Gastrocnemius medialis (tissue), 4 donors: ENCODE measurements at regions not wholly inside any gene's neighbourhood (a gene's known extent, or its start where the extent isn't known, plus 50 kb on each side); places are given as distances from the start of the nearest gene placed in this dataset.

ENCODE experiments used
- ATAC-seq, 2 donors: fragments of 150-250 bp; one replicate each; pipeline ENCODE4 v1.9.1; 2016
- DNase-seq, 2 donors: peaks; one replicate each; pipeline ENCODE4 v3.0.0-alpha.2; 2019
- H3K27ac ChIP-seq, 4 donors: fragments of 200-600 bp; sonication (generic); 1 replicate in 1 of 4; 2 replicates in 3 of 4; pipeline ENCODE4 v1.5.1; 2016 to 2018; ENCODE audit warnings: mild to moderate bottlenecking in 2 of 4, moderate library complexity in 1 of 4
- H3K27me3 ChIP-seq, 3 donors: fragments of 200-600 bp; sonication (generic) in 2 of 3; 1 replicate in 1 of 3; 2 replicates in 2 of 3; pipeline versions ENCODE4 v1.5.1 to v1.6.0; 2016 to 2019; ENCODE audit warnings: mild to moderate bottlenecking in 1 of 3, moderate library complexity in 1 of 3
- H3K36me3 ChIP-seq, 2 donors: fragments of 200-600 bp; sonication (generic) in 1 of 2; one replicate each; pipeline ENCODE4 v1.5.1; 2017 to 2018
- H3K4me1 ChIP-seq, 2 donors: fragments of 200-600 bp; sonication (generic) in 1 of 2; one replicate each; pipeline ENCODE4 v1.5.1; 2016 to 2017; ENCODE audit warnings: mild to moderate bottlenecking in 2 of 2
- H3K4me3 ChIP-seq, 4 donors: fragments of 200-600 bp; sonication (generic) in 3 of 4; 1 replicate in 1 of 4; 2 replicates in 3 of 4; pipeline ENCODE4 v1.5.1; 2016 to 2019; ENCODE audit warnings: mild to moderate bottlenecking in 2 of 4
- H3K9me3 ChIP-seq, 3 donors: fragments of 200-600 bp; sonication (generic) in 2 of 3; 1 replicate in 1 of 3; 2 replicates in 2 of 3; pipeline ENCODE4 v1.5.1; 2016 to 2019
- POLR2A ChIP-seq, 2 donors: fragments of 450-650 bp; IDR thresholded peaks; one replicate each; pipeline ENCODE4 v1.6.1; 2017; ENCODE audit warnings: antibody characterized with exemption in 2 of 2, mild to moderate bottlenecking in 2 of 2, moderate library complexity in 2 of 2
- in situ Hi-C, 4 donors: fragments of 200-750 bp; cut with MboI; loops; one replicate each; pipeline versions ENCODE4 v1.15.0 to v1.8.0; 2017; ENCODE audit warnings: low sequenced_read_pairs in 4 of 4
- intact Hi-C: fragments of 100-400 bp; cut with DNase I; formaldehyde crosslinking; loops from one replicate; pipeline ENCODE4 v1.15.1; 2023; ENCODE audit warnings: low total_unique reads
- TF ChIP-seq, protein P1 (sequence below), 5 experiments: fragments of 450-650 bp in 3 of 5; fragments of 200-600 bp in 2 of 5; sonication (generic) in 2 of 5; IDR thresholded peaks in 4 of 5; conservative IDR thresholded peaks in 1 of 5; 1 replicate in 4 of 5; 2 replicates in 1 of 5; pipeline ENCODE4 v1.5.1; 2016 to 2019; ENCODE audit warnings: antibody characterized with exemption in 5 of 5, mild to moderate bottlenecking in 3 of 5, moderate library complexity in 3 of 5

DNA sequence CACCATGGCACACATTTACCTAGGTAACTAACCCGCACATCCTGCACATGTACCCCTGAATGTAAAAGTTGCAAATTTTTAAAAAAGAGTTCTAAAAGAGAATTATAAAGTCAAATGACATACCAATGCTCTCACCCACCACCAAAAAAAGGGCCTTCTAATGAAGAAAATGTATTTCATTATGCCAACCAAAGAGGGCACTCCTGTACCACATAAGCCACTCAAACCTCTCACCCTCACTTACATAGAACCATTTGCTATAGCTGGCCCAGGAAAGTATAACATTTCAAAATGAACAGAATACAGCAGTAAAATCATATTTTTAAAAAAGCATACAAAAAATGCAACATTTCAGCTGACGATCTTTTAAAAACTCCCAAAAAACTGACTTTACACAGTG is 241.5 kb upstream of the PKDCC start:
- in situ Hi-C loops (no loop called here), intact Hi-C loops (no loop called here)
- DNase-seq: no peak
- no peaks in the 10 kb centered on the region for H3K4me1 ChIP-seq
- no peak for ATAC-seq
- no peaks in the 10 kb centered on the region for H3K9me3 ChIP-seq
- H3K27ac ChIP-seq: no peak overlapping the region
- no peaks in the 10 kb centered on the region for H3K36me3 ChIP-seq
- TF ChIP-seq, protein P1, sequence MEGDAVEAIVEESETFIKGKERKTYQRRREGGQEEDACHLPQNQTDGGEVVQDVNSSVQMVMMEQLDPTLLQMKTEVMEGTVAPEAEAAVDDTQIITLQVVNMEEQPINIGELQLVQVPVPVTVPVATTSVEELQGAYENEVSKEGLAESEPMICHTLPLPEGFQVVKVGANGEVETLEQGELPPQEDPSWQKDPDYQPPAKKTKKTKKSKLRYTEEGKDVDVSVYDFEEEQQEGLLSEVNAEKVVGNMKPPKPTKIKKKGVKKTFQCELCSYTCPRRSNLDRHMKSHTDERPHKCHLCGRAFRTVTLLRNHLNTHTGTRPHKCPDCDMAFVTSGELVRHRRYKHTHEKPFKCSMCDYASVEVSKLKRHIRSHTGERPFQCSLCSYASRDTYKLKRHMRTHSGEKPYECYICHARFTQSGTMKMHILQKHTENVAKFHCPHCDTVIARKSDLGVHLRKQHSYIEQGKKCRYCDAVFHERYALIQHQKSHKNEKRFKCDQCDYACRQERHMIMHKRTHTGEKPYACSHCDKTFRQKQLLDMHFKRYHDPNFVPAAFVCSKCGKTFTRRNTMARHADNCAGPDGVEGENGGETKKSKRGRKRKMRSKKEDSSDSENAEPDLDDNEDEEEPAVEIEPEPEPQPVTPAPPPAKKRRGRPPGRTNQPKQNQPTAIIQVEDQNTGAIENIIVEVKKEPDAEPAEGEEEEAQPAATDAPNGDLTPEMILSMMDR (IDR thresholded peaks at IDR 0.05 in 4 of 5, conservative IDR thresholded peaks at IDR 0.05 in 1 of 5): no peak
- TF ChIP-seq POLR2A (IDR thresholded peaks at IDR 0.05): no peak
- H3K4me3 ChIP-seq: no peak overlapping the region
- H3K27me3 ChIP-seq: no peaks in the 10 kb centered on the region

DNA sequence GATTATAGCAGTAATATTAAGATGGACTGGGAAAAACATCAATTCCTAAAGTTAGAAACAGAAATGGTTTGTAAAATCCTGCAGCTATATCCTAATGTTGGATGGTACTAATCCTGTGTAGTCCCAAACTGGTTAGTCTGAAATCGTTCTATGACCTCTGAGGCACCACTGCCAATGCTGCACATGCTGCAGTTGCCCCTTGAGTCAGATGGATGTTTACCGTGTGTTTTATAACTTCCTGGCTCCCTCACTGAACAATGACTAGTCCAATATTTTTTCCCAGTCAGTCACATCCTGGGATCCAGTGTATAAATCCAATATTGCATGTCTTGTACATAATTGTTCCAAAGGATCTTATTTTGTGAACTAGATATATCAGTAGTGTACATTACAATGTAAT is 226.7 kb upstream of the PKDCC start:
- intact Hi-C loops (no loop called here), in situ Hi-C loops (no loop called here)
- no peak overlapping the region for H3K27ac ChIP-seq
- ATAC-seq: no peak
- TF ChIP-seq, protein P1 (IDR thresholded peaks at IDR 0.05 in 4 of 5, conservative IDR thresholded peaks at IDR 0.05 in 1 of 5): no peak
- DNase-seq: no peak
- no peaks in the 10 kb centered on the region for H3K36me3 ChIP-seq
- no peaks in the 10 kb centered on the region for H3K9me3 ChIP-seq
- H3K27me3 ChIP-seq: no peaks in the 10 kb centered on the region
- no peak overlapping the region for H3K4me3 ChIP-seq
- H3K4me1 ChIP-seq: no peaks in the 10 kb centered on the region

DNA sequence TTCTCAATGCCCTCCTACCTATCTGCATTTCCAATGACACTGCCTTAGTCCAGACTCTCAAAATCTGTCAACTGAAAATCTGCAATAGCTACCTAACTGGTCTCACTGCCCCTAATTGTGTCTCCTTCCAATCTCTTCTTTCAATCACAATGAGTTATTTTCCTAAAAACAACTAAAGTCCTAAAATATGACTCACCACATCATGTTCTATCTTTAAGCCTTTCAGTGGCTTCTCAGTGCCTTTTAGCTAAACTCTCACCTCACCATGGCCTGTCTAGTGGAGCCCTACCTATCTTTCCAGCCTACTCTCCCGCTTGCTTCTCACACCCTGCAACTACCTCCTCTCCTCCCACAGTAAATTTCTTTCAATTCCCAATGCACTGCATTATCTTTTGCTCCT is 220.9 kb upstream of the PKDCC start:
- Histone ChIP-seq H3K4me1 (no peaks in the 10 kb centered on the region), H3K4me3 (no peak overlapping the region), H3K27ac (no peak overlapping the region), H3K27me3 (no peaks in the 10 kb centered on the region), H3K9me3 (no peaks in the 10 kb centered on the region), H3K36me3 (no peaks in the 10 kb centered on the region)
- in situ Hi-C loops (no loop called here), intact Hi-C loops (no loop called here)
- TF ChIP-seq POLR2A (IDR thresholded peaks at IDR 0.05): no peak
- TF ChIP-seq, protein P1 (IDR thresholded peaks at IDR 0.05 in 4 of 5, conservative IDR thresholded peaks at IDR 0.05 in 1 of 5): no peak
- DNase-seq: no peak
- ATAC-seq: no peak

DNA sequence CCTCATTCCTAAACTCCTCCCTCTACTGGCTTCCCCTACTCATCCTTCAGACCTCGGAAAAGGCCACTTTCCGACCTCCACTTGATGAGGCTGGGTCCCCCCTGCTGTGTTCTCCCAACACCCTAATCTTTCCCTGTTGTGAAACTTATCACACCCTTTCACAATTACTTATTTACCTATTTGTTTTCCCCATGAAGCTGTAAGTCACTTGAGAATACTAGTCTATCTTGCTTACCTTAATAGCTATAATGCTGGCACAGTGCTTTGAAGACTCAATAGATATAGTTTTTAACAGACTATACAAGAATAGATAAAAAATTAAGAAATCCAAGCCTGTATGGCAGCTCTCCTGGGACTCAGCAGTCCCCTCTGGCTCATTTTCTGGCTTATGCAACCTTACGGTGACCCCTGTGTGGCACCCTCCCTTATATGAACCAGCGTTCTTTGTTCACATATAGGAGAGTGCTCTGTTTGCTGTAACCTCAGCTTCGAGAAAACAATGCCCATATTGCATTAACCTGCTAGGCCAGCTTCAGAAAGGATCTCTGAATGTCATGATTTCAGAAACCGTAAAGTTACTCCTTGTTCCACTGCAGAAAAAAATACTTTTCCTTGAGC is 220.4 kb upstream of the PKDCC start:
- TF ChIP-seq, protein P1 (IDR thresholded peaks at IDR 0.05 in 4 of 5, conservative IDR thresholded peaks at IDR 0.05 in 1 of 5): no peak
- TF ChIP-seq POLR2A (IDR thresholded peaks at IDR 0.05): no peak
- Histone ChIP-seq H3K36me3 (no peaks in the 10 kb centered on the region), H3K4me1 (no peaks in the 10 kb centered on the region), H3K27me3 (no peaks in the 10 kb centered on the region), H3K9me3 (no peaks in the 10 kb centered on the region), H3K4me3 (no peak overlapping the region), H3K27ac (no peak overlapping the region)
- in situ Hi-C loops: no loop called here
- DNase-seq (no peak), ATAC-seq (no peak)
- intact Hi-C loops: no loop called here

DNA sequence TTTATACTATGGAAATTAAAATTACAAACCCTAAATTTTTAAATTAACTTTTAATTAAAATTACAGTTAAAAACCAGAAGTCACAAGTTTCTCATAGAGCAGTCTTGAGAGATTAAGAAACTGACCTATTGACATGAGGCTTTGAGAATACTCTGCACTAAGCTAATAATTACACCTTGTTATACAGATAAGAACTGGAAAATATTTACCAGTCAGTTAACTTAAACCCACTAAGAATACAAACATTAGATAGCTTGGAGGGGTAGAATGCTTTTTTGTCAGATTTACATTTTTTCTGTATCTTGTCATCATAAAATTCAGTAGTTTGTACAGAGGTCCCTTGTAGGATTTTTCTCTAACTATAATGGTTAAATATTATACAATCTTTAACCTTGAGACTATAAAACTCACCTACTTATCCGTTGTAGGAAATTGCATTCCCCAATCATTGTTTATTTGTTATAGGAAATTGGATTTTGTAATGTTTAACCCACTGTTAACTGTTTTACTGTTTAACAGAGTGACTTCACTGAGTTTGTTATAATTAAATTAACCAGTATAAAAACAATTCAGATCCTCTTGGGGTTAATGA is 219.7 kb upstream of the PKDCC start:
- no peak for ATAC-seq
- no peaks in the 10 kb centered on the region for H3K27me3 ChIP-seq
- H3K9me3 ChIP-seq: no peaks in the 10 kb centered on the region

More for the DNA sequence above, 219.7 kb upstream of the PKDCC start:
- H3K4me1 ChIP-seq: no peaks in the 10 kb centered on the region
- in situ Hi-C loops: no loop called here
- intact Hi-C loops: no loop called here
- TF ChIP-seq POLR2A (IDR thresholded peaks at IDR 0.05): no peak
- TF ChIP-seq, protein P1 (IDR thresholded peaks at IDR 0.05 in 4 of 5, conservative IDR thresholded peaks at IDR 0.05 in 1 of 5): no peak
- no peak overlapping the region for H3K27ac ChIP-seq
- no peaks in the 10 kb centered on the region for H3K36me3 ChIP-seq
- no peak for DNase-seq
- no peak overlapping the region for H3K4me3 ChIP-seq
